Posterior vena cava (tissue), 2 donors: ENCODE measurements at regions not wholly inside any gene's neighbourhood (a gene's known extent, or its start where the extent isn't known, plus 50 kb on each side); places are given as distances from the start of the nearest gene placed in this dataset.
"Not testable (repeated sequence)": the region's sequence is repeated elsewhere in the genome, so short reads cannot be mapped to it uniquely, and the experiment has no call there.

Source experiments
- DNase-seq: peaks from one replicate; pipeline ENCODE4 v3.0.0-alpha.2; 2020; ENCODE audit warnings: low spot score
- intact Hi-C, 2 donors: fragments of 100-400 bp; cut with DNase I; formaldehyde crosslinking; loops; one replicate each; pipeline versions ENCODE4 v1.14.1 to v1.14.2; 2022 to 2023
- donor health status: DM: yes; HTN: yes; CAD: no.
- donor health status: DM: yes; HTN: yes; CAD: no.

DNA sequence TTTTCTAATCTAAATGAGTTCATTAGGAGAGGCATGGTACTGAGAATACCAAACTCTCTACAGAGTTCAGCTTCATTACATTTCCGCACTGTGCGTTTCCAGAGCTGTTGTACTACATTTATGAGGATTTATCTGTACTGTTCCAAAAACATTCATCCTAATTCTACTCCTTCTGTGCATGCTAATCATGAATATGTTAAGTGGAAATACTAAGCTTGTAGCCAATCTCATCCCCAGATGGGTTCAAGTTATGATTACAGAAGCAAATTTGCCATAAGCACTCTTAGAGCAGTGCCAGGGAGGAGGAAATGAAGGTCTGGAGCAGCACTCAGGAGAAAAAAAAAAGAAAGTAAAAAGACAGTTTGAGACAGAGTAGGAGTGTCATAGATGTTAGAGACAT, 544.3 kb downstream of the GBE1 start:
- intact Hi-C loops, result no loop called here
- no peak for DNase-seq

DNA sequence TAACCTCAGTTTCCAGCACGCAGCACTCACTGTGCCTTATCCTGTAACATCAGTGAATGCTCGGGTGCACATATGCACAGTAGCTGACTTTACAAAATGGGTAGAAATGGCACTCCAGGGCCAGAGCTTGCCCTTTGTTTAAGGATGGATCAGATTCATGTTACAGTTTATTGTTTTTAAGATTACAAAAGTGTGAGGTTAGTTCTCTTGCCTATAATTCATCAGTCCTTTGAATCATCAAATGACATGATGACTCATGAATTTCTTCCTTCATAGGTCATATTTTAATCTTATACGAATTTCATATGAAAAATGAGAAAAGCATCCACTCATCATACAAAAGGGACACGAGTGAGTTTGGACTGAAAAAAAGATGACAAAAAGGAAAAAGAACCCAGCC, 545.3 kb downstream of the GBE1 start:
- intact Hi-C loops, result no loop called here
- no peak for DNase-seq

DNA sequence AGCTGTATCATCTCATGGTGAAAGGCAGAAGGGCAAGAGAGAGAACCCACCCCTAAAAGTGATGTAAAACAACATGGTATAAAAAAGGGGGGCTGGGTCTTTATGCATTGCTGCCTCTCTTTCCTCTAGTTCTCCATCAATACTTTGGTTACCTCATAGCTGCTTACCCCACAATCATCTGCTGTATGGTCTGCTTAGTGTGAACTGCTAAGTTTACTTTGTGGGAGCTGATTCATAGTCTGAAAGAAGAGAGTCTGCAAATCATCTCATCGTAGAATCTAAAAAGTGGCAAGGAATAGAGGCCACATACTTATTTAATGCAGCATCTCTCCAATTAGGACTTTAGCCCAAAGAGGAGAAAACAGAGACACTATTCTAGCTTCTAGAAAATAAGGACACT, 546.8 kb downstream of the GBE1 start:
- intact Hi-C loops, result no loop called here
- no peak for DNase-seq

DNA sequence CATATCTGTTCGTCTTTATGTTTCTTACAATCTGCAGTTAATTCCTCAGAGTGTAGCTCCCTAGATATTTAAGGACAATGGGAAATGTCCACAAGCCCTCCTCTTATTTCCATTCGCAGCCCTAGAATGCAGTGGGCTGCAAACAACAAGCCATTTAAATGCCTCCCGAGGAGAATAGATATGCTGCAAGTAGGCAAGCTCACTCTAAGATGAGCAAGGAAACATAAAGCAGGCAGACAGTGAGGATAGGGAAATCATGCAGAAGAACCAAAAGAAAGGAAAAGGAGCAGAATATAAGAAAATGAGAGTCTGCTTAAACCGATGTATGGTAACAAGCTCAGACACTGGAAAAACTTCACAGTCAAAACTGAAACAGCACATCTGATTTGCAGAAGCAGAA, 561.9 kb downstream of the GBE1 start:
- no peak for DNase-seq
- intact Hi-C loops, result no loop called here

DNA sequence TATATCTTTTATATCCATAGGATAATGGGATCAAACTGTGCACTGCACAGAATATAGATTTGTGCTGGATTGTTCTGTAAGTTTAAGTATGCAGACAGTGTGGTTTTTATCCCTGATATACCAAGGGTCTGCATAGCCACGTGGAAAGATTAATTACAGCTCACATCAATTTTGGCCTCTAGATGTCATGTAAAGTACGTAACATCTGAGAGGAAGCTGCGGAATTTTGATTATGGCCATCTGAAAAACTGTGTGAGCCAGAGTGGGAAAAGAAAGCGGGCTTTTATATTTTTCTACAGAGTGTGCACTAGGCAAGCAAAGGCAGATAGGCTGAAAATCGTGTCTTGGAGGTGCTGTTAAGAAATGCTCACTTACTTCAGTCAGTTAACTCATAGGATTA, 562.7 kb downstream of the GBE1 start:
- intact Hi-C loops, result no loop called here
- DNase-seq, result no peak

DNA sequence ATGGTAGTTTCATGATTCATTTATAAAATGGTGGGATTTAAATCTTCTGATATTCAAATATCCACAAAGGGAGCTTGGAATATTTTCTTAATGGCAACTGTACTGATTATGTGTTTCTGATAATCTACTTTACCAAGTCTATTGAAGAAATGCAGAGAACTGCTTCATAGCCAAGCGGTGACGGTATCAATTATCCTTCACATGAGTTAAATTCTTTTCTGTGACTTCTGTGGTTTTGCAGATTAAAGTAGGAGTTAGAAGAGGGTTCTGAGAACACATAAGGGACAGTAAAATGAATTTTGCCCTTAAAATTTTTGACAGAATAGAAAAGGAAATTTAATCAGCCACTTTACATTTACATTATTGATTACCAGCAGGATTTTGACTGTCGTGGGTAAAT, 563.2 kb downstream of the GBE1 start:
- DNase-seq, result no peak
- intact Hi-C loops, result no loop called here

DNA sequence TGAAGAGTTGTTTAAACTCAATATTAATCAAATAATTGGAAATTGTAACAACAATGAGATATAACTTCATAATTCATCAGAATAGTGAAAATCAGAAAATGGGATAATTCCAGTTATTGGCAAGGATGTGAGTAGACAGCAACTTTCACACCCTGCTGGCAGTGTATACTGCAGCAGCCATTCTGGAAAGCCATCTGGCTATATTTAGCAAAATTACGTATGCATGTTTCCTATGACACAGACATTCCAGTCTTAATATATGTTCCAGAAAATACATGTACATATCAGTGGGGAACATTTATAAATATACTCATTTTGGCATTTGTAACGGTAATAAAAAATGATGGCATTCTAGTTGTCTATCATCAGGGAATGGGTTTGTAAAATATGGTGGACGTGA, 564.1 kb downstream of the GBE1 start:
- no peak for DNase-seq
- intact Hi-C loops, result no loop called here

DNA sequence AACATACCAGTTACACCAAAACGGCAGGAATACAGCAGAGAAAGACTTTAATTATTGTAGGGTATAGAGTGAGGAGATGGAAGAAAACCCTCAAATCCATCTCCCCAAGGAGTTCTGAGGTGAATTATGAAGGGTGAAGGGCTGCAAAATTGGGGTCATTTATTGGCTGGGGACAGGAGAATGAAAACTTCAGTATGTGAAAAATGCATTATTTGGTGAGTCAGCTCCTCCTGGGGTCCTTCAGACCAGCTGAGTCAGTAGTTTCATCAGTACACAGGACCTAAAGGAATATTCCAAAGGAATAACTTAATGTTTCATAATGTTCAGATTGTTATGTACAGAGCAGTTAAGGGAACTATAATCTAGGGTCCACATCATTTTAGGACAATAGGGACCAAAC, 566.0 kb downstream of the GBE1 start:
- DNase-seq, result no peak
- intact Hi-C loops, result no loop called here

DNA sequence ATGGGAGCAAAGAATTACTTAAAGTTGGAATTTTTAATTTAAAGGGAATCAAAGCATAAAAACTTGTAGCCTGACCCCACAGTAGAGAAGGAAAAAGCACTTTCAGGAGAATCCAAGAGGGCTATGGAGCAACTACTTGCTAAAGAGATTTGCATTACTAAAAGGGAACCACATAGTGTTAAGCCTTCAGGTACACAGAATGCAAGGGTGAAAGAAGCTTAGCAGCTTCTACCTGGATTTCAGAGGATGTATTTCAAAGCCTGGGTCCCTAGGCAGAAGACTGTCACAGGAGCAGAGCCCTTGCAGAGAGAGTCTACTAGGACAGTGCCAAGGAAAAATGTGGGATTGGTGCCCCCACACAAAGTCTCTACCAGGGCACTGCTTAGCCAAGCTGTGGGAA, 575.0 kb downstream of the GBE1 start:
- intact Hi-C loops, result no loop called here
- DNase-seq, result no peak

DNA sequence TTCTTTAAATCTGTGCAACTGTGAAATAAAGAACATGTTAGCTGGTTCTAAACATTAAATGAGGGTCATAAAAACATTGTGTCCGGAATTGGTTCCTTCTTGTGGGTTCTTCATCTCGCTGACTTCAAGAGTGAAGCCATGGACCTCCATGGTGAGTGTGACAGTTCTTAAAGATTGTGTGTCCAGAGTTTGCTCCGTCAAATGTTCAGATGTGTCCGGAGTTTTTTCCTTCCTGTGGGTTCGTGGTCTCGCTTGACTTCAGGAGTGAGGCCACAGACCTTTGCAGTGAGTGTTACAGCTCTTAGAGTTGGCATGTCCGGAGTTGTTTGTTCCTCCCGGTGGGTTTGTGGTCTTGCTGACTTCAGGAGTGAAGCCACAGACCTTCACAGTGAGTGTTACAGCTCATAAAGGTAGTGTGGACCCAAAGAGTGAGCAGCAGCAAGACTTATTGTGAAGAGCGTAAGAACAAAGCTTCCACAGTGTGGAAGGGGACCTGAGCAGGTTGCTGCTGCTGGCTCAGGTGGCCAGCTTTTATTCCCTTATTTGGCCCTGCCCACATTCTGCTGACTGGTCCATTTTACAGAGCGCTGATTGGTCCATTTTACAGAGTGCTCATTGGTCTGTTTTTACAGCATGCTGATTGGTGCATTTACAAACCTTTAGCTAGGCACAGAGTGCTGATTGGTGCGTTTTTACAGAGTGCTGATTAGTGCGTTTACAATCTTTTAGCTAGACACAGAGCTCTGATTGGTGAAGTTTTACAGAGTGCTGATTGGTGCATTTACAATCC, 579.2 kb downstream of the GBE1 start:
- DNase-seq, intact Hi-C loops: not testable (repeated sequence)

DNA sequence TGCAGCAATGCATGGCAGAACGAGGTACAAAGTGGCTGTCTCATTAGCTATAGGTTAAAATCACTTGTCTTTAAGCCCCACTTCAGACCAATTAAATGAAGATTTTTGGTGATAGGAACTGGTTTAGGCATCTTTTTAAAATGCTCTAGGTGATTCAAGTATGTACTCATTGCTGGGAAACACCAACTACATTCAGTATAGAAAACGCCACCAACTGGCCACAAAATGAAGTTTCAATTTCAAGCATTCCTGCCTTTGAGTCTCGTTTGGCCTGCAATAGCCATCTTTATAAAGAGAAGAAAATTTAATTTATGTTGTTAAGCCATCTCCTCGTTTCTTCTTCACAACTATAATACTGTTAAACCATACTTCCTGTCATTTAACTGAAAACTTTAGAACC, 587.9 kb downstream of the GBE1 start:
- DNase-seq, result no peak

DNA sequence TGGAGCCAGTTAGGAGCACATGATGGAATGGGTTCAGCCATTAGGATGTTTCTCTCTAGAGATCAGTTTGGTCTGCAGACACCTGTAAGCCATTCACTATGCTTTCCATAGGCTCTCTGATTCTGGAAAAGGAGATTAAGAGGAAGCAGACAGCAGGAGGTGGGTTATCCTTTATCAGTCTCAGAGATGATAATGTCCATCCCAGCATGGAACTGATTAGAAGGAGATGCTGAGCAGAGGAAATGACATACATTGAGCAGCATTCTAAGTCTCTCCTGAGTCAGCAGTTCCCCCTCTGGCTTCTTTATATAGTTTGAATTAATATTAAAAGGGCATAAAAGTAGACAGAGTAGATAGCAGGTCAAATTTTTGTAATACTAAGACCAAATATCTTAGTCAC, 591.1 kb downstream of the GBE1 start:
- intact Hi-C loops, result no loop called here
- no peak for DNase-seq

More for the DNA sequence above, 587.9 kb downstream of the GBE1 start:
- intact Hi-C loops, result no loop called here

DNA sequence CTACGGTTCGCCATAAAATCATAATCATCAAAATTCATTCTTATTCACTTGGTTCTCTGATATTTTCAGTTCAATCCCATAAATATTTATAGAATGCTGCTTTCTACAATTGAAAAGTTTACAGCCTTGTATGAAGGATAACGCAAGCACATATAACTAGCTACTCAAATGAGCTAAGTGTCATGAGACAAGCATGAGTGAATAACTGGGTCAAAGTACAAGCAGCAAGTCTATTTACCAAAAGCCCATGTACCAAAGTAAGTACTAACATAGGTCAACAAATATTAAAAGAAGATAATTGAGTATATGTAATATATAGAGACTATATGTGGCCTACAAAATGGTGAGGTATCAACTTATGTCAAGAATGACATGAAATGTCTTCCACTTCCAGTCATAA, 596.6 kb downstream of the GBE1 start:
- intact Hi-C loops, result loop anchor here in 1 of 2 donors (2.0 kb wide), 1 partner anchor 42 kb away; no protein-coding TSS in a partner anchor
- no peak for DNase-seq

DNA sequence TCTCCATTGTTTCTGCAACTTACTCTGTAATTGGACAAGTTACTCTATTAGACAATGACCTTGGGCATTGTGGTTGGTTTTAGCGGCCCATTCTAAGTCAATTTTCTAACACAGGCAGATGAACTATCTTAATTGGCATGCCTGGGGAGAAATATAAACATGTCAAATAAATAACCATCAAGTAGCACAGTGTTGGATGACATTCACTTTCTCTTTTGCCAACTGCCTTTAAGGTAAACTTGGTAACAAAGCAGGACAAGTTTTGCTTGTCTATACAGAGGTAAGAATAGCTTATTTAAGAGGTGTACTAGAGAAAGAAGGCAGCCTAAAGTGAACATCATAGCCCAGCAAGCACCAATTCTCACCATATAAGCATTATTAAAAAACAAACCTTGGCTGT, 599.6 kb downstream of the GBE1 start:
- intact Hi-C loops, result loop anchor here in 1 of 2 donors (2.0 kb wide), 1 partner anchor 61 kb away; no protein-coding TSS in a partner anchor
- no peak for DNase-seq

DNA sequence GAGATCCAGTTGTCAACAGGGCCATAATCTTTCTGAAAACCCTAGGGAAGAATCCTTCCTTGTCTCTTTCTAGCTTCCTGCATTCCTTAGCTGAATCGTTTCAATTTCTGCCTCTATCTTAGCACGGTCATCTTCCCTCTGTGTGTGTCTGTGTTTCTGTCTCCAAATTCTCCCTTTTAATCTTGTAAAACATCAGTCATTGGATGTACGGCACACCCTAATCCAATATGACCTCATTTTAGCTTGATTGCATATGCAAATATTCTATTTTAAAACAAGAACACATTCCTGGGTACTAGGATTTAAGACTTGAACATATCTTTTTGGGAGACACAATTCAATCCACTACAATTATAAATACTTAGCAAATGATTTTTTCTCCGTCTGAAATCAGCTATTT, 600.3 kb downstream of the GBE1 start:
- intact Hi-C loops, result no loop called here
- DNase-seq, result no peak

DNA sequence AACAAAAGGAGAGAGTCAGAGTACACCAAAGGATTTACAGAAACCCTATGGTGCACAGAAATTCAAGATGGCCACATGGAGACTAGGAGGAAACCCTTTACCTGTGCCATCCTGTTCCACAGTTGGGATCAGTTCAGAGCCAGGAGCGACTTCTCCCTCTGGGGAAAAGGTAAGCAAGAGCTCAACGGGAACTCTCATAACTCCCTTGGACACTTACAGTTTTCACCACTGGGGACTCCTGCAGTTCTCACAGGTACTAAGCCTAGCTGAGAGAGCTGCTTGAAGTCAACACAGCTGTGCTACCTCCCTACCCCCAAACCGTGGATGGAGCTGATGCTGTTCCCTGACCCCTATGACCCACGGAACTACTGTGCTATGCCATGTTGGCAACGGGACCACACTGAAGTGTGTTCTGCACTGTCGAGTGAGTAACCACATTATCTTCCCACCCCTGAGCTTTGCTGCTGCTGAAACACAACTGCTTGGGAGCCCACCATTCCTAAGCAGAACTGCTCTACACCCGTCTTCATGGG, 606.8 kb downstream of the GBE1 start:
- no peak for DNase-seq
- intact Hi-C loops, result no loop called here

DNA sequence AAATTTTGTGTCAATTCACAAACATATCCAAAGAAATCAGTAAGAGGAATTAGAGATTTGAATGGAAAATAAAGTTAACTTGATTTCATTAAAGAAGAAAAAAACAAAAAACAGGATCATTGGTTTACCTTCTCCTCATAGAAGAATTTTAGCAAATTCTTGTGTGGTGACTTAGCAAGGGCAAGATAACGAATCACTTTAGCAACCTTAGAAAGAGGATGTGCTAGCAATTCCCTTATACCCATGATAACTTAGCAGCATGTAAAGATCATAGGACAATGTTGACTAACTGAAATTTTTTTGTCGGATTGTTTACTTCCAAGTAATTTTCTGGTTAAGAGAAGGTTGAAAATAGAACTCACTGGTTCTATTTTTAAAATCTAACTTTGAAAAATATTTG, 609.3 kb downstream of the GBE1 start:
- DNase-seq, result no peak
- intact Hi-C loops, result no loop called here

DNA sequence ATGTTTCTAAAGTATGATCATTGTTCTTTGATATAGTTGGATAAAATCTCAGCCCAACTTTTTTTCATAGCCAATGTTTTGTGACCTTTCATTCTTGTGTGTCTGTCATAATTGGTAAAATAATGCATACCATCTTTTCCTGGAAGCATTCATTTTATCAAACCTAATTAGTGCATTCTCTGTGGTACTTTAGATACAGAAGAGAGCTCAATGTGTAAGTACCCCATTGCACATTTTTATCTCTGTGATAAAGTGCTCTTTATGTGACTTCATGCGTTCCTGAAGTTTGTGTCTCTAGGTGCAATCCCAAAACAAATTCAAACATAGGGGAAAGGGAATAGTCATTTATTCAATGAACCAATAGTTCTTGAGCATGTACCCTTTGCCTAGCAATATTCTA, 628.5 kb downstream of the GBE1 start:
- no peak for DNase-seq
- intact Hi-C loops, result no loop called here

DNA sequence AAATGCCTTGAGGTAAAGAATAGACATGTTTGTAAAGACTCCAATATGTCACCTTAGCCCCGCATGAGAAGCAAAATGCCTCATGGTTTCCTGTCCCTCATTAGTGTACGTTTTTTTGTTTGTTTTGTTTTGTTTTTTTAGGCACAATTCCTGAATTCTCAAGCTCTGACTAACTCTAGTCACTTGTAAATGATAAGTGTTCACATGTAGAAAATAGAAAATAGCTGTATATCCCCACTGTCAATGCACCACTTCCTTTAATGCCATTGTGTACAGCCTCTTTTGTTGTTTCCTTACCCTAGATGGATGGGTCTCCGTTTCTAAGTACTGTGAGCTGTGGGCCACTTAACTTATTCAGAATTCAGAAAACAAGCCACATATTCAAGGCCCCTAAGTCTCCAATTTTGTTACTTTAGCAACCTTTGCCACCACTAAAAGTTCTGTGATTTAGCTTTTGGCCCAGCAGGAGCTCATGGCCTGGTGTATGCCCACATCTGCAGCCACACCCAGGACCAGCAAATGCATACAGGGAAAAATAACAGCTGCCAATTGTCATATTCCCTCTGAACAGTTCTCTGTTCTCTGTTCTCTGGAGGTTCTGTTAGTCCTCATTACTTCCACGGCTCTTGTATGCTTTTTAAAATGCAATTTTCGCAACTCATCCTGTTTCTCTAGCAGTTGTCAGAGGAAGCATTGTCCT, 655.5 kb downstream of the GBE1 start:
- intact Hi-C loops, result no loop called here
- no peak for DNase-seq

DNA sequence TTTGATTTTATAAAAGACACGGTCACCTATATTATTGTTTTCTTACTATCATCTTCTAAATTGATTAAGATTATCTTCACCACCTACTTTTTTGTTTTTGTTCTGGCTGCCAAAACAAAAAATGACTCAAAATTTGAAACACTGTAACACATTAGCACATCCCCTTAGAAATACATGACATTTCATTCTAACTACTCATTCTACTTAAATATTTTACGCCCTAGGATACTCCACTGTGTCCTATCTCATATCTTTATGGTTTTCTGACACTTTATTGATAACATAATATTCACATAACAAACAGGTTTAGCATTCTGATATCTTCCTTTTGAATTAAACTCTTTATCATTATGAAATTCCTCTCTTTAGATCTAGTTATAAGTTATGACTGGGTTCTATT, 656.2 kb downstream of the GBE1 start:
- intact Hi-C loops, result no loop called here
- DNase-seq, result no peak

DNA sequence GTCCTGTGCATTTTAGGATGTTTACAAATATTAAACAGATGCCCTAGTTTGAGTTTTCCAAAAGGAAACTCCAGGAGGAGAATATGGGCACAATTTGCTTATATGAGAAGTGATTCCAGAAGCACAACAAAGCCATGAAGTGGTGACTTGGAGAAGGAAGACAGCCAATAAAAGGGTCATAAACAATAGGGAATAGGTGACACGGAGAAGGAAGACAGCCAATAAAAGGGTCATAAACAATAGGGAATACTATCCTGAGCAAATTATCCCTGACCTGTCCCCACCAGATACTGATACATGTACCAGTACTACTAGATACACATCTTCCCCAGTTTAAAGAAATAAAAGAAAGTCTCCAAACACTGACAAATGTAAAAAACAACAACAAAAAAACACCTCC, 663.6 kb downstream of the GBE1 start:
- intact Hi-C loops, result no loop called here
- DNase-seq, result no peak
